ENCODE measurements at regions not wholly inside any gene's neighbourhood (a gene's known extent, or its start where the extent isn't known, plus 50 kb on each side); places are given as distances from the start of the nearest gene placed in this dataset.

DNA sequence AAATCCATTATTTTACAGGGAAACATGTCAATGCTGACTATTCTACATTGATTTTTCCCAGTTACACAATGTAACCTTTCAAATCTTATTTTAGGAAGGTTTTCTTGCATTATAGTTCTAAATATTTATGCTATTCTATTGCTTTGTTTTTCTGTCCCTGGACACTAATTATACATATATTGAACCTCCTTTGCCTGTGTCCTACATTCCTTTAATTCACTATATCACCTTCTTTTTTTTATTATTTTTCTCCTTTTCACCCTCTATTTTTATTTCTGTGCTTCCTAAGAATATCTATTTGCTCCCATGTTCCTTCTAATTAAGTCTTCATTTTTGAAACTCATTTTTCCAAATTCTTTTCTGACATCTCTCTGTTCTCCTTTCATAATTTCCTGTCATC lies 259.2 kb downstream of the TJP1 start:
- TF ChIP-seq CTCF (conservative IDR thresholded peaks at IDR 0.05; ENCODE audit: low read depth, low read length) (no peak), EZH2 (IDR thresholded peaks at IDR 0.05; ENCODE audit: borderline replicate concordance, low read depth, low read length, poor library complexity, severe bottlenecking) (no peak)

All from A673 (cell line).